Loucy (cell line): ENCODE measurements at regions not wholly inside any gene's neighbourhood (a gene's known extent, or its start where the extent isn't known, plus 50 kb on each side); places are given as distances from the start of the nearest gene placed in this dataset.

Source experiments
- H2AFZ ChIP-seq: fragments of 200-600 bp; sonication (generic); 2 replicates; pipeline ENCODE4 v1.6.0; 2016; ENCODE audit warnings: antibody characterized with exemption, mild to moderate bottlenecking, low read length, moderate library complexity
- H3F3A ChIP-seq: fragments of 200-600 bp; 2 replicates; pipeline ENCODE4 v1.6.0; 2016; ENCODE audit warnings: antibody characterized with exemption, low read depth, mild to moderate bottlenecking
- H3K27me3 ChIP-seq: fragments of 200-600 bp; sonication (generic); 2 replicates; pipeline ENCODE4 v1.6.1; 2014; ENCODE audit warnings: low read length, mild to moderate bottlenecking; ENCODE audit not compliant: insufficient read depth, poor library complexity, severe bottlenecking
- H3K36me3 ChIP-seq: fragments of 200-600 bp; sonication (generic); 2 replicates; pipeline ENCODE4 v1.6.1; 2016; ENCODE audit warnings: low read length; ENCODE audit not compliant: insufficient read depth
- H3K4me1 ChIP-seq: fragments of 200-600 bp; sonication (generic); 2 replicates; pipeline ENCODE4 v1.5.1; 2014; ENCODE audit warnings: low read length, mild to moderate bottlenecking; ENCODE audit not compliant: insufficient read depth, poor library complexity, severe bottlenecking
- H3K4me2 ChIP-seq: fragments of 200-600 bp; sonication (generic); 2 replicates; pipeline ENCODE4 v1.6.0; 2014; ENCODE audit warnings: antibody characterized with exemption, low read length, low read depth, mild to moderate bottlenecking; ENCODE audit not compliant: poor library complexity, severe bottlenecking
- H3K4me3 ChIP-seq: fragments of 200-600 bp; sonication (generic); 2 replicates; pipeline ENCODE4 v1.5.1; 2014; ENCODE audit warnings: low read length, mild to moderate bottlenecking, mixed read lengths; ENCODE audit not compliant: poor library complexity, severe bottlenecking
- H3K79me2 ChIP-seq: fragments of 200-600 bp; sonication (generic); 2 replicates; pipeline ENCODE4 v1.6.1; 2014; ENCODE audit warnings: low read length; ENCODE audit not compliant: insufficient read depth
- H3K9ac ChIP-seq: fragments of 200-600 bp; sonication (generic); 2 replicates; pipeline ENCODE4 v1.6.0; 2014; ENCODE audit warnings: mild to moderate bottlenecking, low read depth, low read length, moderate library complexity; ENCODE audit not compliant: poor library complexity, severe bottlenecking
- H3K9me2 ChIP-seq: fragments of 200-600 bp; sonication (generic); replicated peaks from 2 replicates; pipeline ENCODE4 v1.6.1; 2016; ENCODE audit warnings: low read depth, low read length, mixed read lengths
- H3K9me3 ChIP-seq: fragments of 200-600 bp; sonication (generic); 2 replicates; pipeline ENCODE4 v1.6.1; 2014; ENCODE audit warnings: mild to moderate bottlenecking, antibody characterized with exemption, low read length, low read depth; ENCODE audit not compliant: insufficient read depth
- H4K20me1 ChIP-seq: fragments of 200-600 bp; sonication (generic); 2 replicates; pipeline ENCODE4 v1.6.0; 2014; ENCODE audit warnings: antibody characterized with exemption, low read length, mild to moderate bottlenecking; ENCODE audit not compliant: insufficient read depth, poor library complexity, severe bottlenecking
- EZH2phosphoT487 ChIP-seq: fragments of 200-600 bp; IDR thresholded peaks from 2 replicates; pipeline ENCODE4 v1.6.1; 2018; ENCODE audit warnings: antibody characterized with exemption, mild to moderate bottlenecking, moderate library complexity, borderline replicate concordance
- TF ChIP-seq, protein P1 (sequence below): fragments of 200-600 bp; sonication (generic); conservative IDR thresholded peaks from 2 replicates; pipeline ENCODE4 v1.5.1; 2014; ENCODE audit warnings: mild to moderate bottlenecking, antibody characterized with exemption, low read length

DNA sequence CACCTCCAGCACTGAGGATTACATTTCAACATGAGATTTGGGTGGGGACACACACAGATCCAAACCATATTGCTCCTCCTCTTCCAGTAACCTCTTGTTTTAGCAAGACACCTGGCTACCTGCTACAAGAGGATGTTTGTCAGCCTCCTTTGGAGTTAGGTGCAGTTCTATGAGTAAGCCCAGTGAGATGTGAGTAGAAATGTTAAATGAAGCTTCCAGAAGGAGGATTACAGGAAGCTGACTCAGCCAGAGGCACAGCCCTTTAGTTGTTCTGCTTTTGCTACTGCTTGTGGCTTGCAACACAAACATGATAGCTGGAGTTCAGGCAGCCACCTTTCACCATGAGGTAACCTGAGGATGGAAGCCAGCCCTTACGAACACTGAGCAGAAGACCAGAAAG, 382.7 kb upstream of the RNF32 start:
- no peaks in the 10 kb centered on the region for H3K27me3 ChIP-seq

DNA sequence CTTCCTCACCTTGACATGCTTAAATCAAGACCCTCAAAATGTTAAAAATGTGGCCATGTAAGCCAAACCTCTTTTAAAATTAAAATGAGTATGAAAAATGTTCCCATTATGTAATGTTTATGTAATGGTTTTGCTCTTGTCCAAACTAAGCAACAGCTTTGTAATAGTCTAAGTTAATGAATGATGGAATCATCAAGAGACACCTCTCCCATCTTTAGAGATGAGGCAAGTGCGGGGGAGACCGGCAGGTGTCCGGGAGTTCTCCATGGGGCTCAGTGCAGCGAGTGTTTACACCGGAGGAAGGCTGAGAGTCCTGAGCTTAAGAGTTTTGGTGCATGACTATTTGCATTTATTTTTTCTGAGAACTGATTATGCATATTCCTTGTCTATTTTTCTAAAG, 384.9 kb upstream of the RNF32 start:
- Histone ChIP-seq H2AFZ (no peak overlapping the region), H4K20me1 (no peaks in the 10 kb centered on the region), H3K9me2 (no peaks in the 10 kb centered on the region), H3K9ac (no peak overlapping the region), H3K27me3 (no peaks in the 10 kb centered on the region), H3K79me2 (no peaks in the 10 kb centered on the region), H3K36me3 (no peaks in the 10 kb centered on the region), H3K4me3 (no peak overlapping the region), H3K4me1 (no peaks in the 10 kb centered on the region), H3K4me2 (no peak overlapping the region), H3F3A (no peaks in the 10 kb centered on the region), H3K9me3 (peaks cover 2% of the 10 kb centered on the region; the same call in 1 of the 2 replicates)
- TF ChIP-seq EZH2phosphoT487 = no peak
- TF ChIP-seq, protein P1, sequence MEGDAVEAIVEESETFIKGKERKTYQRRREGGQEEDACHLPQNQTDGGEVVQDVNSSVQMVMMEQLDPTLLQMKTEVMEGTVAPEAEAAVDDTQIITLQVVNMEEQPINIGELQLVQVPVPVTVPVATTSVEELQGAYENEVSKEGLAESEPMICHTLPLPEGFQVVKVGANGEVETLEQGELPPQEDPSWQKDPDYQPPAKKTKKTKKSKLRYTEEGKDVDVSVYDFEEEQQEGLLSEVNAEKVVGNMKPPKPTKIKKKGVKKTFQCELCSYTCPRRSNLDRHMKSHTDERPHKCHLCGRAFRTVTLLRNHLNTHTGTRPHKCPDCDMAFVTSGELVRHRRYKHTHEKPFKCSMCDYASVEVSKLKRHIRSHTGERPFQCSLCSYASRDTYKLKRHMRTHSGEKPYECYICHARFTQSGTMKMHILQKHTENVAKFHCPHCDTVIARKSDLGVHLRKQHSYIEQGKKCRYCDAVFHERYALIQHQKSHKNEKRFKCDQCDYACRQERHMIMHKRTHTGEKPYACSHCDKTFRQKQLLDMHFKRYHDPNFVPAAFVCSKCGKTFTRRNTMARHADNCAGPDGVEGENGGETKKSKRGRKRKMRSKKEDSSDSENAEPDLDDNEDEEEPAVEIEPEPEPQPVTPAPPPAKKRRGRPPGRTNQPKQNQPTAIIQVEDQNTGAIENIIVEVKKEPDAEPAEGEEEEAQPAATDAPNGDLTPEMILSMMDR = no peak

More for the DNA sequence above, 382.7 kb upstream of the RNF32 start:
- Histone ChIP-seq H3K9me3 (peaks cover 2% of the 10 kb centered on the region; the same call in 1 of the 2 replicates), H3K9me2 (no peaks in the 10 kb centered on the region), H3K4me3 (no peak overlapping the region), H2AFZ (no peak overlapping the region), H3K4me1 (no peaks in the 10 kb centered on the region), H3K79me2 (no peaks in the 10 kb centered on the region), H3F3A (no peaks in the 10 kb centered on the region), H3K9ac (no peak overlapping the region), H3K4me2 (no peak overlapping the region), H3K36me3 (no peaks in the 10 kb centered on the region), H4K20me1 (no peaks in the 10 kb centered on the region)
- TF ChIP-seq, protein P1 = no peak
- no peak for TF ChIP-seq EZH2phosphoT487

DNA sequence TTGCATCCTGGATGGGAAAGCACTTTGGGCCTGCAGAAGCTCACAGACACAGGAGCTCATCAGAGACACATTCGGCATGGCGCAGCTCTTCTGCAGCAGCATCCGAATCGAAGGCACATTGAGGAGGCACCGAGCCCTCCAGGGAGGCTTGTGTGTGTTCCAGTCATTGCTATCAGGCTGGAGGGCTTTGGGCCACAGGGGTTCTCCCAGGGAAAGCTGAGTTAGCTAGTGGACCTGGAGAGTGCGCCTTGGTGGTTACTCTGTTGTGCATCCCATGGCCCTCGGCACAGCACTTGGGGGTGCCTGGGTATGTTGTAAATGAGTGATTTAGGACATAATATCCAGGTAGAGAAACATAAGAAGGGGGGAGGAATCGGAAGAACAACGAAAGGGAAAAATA, 388.7 kb upstream of the RNF32 start:
- no peaks in the 10 kb centered on the region for H3K79me2 ChIP-seq
- no peaks in the 10 kb centered on the region for H4K20me1 ChIP-seq
- no peaks in the 10 kb centered on the region for H3K36me3 ChIP-seq
- TF ChIP-seq, protein P1 = no peak
- TF ChIP-seq EZH2phosphoT487 = no peak
- H3K9me2 ChIP-seq = no peaks in the 10 kb centered on the region
- H3K4me1 ChIP-seq = no peaks in the 10 kb centered on the region
- H2AFZ ChIP-seq = no peak overlapping the region
- no peak overlapping the region for H3K4me2 ChIP-seq
- H3K9me3 ChIP-seq = no peaks in the 10 kb centered on the region; the same call in 1 of the 2 replicates
- H3F3A ChIP-seq = no peaks in the 10 kb centered on the region
- no peak overlapping the region for H3K4me3 ChIP-seq
- no peaks in the 10 kb centered on the region for H3K27me3 ChIP-seq
- H3K9ac ChIP-seq = no peak overlapping the region
